Inflammatory macrophage treated with lipopolysaccharide for 1 hour (primary cell): ENCODE measurements at regions not wholly inside any gene's neighbourhood (a gene's known extent, or its start where the extent isn't known, plus 50 kb on each side); places are given as distances from the start of the nearest gene placed in this dataset.

Experiments used
- DNase-seq, 2 donors: peaks; one replicate each; pipeline ENCODE4 v3.0.0-alpha.2; 2020 to 2022

GRCh38 chr4:24637173-24637572 lies 52.8 kb upstream of the DHX15 start:
- DNase-seq: no peak

- no peak for DNase-seq
Measured at GRCh38 chr4:24638396-24638875, 54.1 kb upstream of the DHX15 start.

DNA sequence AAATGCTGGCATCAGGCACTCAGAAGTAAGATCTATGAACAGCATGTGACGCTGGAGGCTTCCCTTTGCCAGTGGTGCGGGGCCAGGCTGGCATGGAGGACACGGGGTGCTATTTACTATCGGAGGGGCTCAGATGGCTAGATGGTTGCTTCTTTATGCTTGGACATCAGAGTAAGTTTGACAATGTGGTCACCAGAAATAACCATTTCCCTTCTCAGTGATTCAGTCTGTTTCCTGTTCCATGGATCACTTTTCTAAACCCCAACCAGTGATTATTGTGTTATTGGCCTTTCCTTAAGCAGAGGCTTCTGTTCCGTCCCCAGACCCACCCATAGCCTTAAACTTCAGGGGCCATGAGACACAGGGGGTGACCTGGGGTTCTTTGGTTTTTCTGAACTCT lies 55.4 kb upstream of the DHX15 start:
- no peak for DNase-seq

DNA sequence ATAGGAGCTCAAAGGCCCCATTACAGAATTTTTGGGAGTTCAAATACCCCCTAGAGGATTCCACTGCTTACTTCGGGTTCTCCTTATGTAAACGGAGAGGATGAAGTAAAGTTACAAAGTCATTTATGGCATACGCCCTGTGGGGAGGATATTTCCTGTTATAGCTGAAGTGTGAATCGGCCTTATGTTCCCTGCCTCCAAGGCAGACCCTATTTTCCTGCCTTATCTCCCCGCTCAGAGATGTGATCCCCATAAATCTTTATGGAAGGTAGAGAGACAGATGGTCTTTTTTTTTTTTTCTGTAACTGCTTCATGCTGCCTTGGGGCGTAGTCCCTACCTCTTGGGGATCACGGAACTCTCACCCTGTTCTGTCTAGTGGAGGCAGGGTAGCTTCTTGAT lies 56.0 kb upstream of the DHX15 start:
- DNase-seq: no peak

GRCh38 chr4:24642981-24643547 lies 58.7 kb upstream of the DHX15 start:
- no peak for DNase-seq

DNA sequence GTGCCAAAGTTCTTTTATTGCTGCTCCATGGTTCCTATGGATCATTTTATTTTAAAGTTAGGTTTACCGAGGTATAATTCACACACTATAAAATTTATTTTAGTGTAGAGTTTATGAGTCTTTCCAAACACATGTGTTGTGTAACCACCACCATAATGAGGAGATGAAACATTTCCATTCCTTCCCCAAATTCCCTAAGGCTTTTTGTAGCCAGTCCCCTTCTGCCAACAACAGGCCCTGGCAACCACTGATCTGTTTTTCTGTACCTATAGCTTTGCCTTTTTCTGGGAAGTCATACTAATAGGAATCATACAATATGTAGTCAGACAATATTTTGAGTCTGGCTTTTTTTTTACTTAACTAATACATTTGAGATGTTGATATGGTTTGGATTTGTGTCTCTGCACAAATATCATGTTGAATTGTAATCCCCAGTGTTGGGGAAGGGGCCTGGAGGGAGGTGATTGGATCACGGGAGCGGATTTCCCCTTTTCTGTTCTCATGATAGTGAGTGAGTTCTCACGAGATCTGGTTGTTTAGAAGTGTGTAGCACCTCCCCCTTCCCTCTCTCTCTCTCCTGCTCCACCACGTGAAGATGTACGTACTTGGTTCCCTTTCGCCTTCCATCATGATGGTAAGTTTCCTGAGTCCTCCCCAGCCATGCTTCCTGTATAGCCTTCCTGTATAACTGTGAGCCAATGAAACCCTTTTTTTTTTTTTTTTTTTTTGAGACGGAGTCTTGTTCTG lies 59.6 kb upstream of the DHX15 start:
- DNase-seq: no peak

DNA sequence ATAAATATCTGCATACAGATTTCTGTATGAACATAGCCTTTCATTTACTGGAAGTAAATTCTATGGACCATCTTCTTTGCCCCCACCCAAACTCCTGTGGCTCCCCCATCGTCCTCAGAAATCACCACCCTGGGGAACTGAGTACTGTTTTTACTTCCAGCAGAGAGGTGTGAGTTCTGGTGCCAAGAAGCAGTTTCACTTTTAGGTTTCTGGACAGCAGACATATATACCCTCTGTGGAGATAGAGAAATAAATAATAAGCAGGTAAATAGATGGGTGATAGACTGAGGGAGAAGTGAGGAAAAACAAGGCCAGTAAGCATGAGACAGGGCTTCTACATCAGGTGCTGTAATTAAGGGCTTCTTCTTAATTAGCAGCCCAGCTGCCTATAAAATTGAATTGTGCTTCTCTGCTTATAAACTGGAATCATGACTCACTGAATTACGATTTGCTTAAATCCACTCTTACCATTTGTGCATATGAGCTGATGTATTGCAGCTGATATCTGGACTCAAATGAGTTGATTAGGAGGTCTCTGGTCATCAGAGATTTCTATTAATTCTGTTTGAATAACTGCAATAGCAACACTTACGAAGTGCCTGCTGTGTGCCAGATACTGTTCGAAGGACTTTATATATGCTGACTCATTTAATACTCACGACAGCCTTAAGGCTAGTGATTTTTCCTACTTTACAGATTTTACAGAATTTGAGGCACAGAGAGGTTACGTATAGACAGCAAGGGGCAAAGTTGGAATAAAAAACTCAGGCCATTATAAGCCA lies 60.8 kb upstream of the DHX15 start:
- DNase-seq: no peak

GRCh38 chr4:24645765-24646550 lies 61.6 kb upstream of the DHX15 start:
- no peak for DNase-seq

DNA sequence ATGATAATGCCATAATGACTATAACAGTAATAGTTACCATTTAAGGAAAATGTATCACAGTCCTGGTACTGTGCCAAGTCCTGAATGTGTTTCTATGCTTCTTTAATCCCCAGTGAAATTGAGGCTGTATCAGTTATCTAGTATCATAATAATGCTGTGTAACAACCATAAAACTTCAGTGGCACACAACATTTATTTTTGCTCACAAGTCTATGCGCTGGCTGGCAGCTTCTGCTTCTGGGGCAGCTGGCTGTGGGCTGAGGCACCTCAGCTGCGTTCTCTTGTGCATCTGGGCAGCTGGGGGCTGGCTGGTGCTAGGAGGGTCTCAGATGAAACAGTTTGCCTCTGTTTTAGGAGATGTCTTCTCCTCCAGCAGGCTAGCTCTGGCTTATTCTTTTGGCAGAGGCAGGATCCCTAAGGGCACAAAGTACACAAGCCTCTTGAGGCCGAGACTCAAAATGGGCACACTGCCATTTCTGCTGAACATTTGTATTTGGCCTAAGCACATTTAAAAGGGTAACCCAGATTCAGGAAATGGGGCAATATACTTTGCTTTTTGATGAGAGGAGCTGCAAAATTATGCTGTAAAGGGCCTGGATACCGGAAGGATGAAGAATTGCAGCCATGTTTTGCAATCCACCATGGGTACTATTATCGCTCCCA lies 62.6 kb upstream of the DHX15 start:
- no peak for DNase-seq

- DNase-seq: peak in 1 of 2 donors; percentile 20
Measured at GRCh38 chr4:24650849-24651640, 66.7 kb upstream of the DHX15 start.

DNA sequence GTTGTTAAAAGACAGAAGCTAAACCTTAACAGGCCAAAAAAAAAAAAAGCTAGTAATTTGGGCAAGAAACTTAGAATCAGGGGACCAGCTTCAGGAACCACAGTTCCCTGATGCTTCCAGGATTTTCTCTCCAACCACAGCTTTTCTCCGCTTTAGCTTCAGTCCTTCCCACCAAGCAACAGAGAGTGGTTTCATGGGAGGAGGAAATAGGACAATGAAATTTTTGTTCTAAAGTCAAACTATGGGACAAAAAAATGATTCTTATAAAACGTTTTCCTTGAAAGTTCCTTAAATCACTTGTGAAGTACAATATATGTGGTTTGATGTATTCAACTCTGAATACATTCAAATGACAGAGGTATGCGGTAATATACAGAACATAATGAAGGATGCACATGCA lies 71.0 kb upstream of the DHX15 start:
- no peak for DNase-seq

DNA sequence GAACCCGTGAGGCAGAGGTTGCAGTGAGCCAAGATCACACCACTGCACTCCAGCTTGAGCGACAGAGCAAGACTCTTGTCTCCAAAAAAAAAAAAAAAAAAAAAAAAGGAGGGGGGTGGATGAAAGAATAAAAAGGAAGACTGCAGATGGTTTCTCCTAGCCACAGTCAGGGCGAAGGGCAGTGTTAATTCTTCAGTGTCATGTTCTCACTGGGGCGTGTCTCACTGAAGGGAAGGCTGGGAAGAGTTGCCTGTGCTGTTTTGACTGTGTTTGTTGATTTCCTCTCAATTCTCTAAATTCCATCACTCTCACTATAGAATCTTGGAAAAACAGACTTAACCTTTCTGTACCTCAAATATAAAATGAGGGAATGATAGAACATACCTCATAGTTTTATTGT lies 71.6 kb upstream of the DHX15 start:
- no peak for DNase-seq

- DNase-seq: no peak
Measured at GRCh38 chr4:24656906-24657305, 72.6 kb upstream of the DHX15 start.

DNA sequence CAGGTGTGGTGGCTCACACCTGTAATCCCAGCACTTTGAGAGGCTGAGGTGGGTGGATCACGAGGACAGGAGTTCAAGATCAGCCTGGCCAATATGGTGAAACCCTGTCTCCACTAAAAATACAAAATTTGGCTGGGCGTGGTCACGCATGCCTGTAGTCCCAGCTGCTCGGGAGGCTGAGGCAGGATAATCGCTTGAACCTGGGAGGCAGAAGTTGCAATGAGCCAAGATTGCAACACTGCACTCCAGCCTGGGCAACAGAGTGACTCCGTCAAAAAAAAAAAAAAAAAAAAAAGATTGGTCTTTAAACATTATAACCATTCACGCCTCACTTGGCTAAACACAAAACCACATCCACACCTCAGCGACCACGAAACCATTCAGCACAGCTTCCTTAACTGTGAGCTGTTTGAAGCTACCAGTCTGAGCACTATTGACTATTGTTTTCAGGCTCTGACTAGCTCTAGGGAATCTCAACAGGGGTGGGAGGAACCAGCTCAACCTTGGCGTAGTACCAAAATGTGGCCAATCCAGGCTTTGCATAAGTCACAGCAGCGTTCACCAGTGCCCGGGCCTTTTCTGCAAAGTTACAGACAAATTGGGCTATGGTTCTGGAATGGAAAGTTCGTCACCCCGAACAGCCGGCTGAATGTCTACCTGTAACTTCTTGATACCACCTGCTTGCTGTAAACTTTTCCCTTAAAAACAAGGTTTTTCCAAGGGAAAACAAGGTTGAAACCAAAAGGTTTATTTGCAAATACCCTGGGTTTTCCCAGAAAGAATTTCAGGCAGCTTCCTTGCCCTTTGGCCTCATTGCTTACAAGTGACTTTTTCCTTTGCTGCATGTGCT lies 73.6 kb upstream of the DHX15 start:
- peak; percentile 26 to 54 for DNase-seq

GRCh38 chr4:24659241-24659961 lies 75.0 kb upstream of the DHX15 start:
- DNase-seq: no peak

GRCh38 chr4:24662056-24662455 lies 77.7 kb upstream of the DHX15 start:
- no peak for DNase-seq

DNA sequence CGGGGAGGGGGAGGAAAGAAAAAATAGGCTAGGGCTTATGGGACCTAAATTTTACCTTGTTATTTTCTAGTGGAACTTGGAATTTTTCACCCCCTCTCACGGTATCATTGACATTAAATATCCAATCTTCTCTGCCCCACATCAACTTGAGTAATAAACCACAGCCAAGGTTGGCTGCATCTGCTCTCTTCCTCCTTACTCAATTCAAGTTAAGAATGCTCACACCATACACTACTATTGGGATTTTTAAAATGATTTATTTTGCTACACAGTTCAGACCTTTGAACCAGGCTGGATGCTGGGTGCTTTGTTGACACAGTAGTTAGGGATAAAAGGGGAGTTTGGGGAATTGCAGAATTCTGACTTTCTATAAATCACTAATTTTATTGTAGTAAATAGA lies 78.2 kb upstream of the DHX15 start:
- DNase-seq: no peak

DNA sequence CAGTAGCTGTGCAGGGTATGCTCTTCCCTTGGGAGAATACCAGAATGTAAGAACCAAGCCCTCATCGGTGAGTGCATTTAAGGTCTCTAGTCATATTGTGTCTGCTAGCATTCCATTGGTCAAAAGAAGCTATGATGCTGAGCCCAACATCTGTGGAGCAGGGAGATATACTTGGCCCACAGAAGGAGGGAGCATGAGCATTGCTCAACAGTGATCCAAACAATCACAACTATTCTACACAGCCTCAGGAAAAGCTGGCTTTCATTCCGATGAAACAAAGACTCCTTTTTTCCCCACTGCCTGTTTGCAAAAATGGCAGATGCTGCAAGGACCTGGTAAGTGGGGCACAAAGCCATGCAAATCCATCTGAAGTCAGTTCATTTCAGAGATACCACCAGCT lies 80.6 kb upstream of the DHX15 start:
- DNase-seq: no peak

- no peak for DNase-seq
Measured at GRCh38 chr4:24666316-24666715, 82.0 kb upstream of the DHX15 start.
